Stimulated activated CD4-positive, alpha-beta T cell treated with anti-CD3 and anti-CD28 coated beads, Interleukin-15, amount 100 ng/mL, for 24 hours (primary cell): ENCODE measurements at regions not wholly inside any gene's neighbourhood (a gene's known extent, or its start where the extent isn't known, plus 50 kb on each side); places are given as distances from the start of the nearest gene placed in this dataset.

Source experiments
- DNase-seq: peaks from one replicate; pipeline ENCODE4 v3.0.0-alpha.2; 2020

DNA sequence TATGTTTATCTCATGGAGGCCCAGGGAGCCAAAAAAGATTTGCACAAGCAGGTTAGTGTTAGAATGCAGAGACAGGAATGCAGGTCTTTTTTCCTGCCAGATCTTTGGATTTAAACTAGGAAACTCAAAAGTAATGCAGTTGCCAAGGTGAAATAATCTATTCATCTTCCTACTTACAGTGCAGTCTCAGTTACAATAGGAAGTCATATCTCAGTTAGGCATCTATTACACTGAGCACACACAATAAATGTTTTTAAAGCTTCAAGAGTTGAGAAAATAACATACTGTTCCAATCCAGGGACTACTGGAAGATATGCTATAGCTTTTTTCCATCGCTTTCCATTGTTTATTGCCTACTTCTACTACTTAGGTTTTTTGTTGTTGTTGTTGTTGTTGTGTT lies 279.3 kb upstream of the E2F7 start:
- DNase-seq: no peak

GRCh38 chr12:77343291-77343690 lies 277.9 kb upstream of the E2F7 start:
- DNase-seq: no peak

DNA sequence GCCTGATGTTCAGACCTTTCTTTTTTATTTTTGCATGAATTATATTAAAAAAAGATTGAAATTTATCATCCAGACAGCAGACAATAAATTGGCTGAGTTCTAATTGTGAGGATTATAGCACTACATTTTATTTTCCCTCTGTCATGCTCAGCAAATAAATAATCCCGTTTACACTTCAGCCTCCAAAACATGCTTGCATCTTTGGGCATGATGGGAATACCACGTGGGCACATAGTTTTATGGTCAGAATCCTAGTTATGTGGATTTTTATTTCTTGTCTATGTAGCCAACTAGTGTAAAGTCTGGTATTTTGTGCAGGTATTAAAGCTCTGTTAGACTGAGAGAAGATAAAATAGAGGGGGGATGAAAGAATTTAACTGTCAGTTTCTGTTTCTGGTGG lies 276.9 kb upstream of the E2F7 start:
- DNase-seq: no peak

DNA sequence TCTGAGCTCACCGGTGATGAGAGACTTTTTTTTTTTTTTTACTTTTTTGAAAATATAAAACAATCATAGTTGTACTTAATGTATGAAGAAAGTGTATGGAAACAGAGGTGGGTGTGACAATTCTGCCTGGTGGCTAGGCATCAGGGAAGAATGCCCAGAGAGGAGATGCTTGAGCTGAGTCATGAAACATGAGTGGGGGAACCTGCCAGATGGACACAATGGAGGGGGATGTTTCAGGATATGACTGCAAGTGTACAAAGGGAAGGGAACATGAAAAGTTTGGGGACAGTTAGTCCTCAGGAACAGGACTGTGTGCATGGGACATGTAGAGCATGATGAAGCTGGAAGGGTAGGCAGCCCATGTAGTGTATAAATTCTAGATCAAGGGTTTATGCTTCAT lies 274.2 kb upstream of the E2F7 start:
- no peak for DNase-seq

GRCh38 chr12:77337362-77337761 lies 272.0 kb upstream of the E2F7 start:
- no peak for DNase-seq

DNA sequence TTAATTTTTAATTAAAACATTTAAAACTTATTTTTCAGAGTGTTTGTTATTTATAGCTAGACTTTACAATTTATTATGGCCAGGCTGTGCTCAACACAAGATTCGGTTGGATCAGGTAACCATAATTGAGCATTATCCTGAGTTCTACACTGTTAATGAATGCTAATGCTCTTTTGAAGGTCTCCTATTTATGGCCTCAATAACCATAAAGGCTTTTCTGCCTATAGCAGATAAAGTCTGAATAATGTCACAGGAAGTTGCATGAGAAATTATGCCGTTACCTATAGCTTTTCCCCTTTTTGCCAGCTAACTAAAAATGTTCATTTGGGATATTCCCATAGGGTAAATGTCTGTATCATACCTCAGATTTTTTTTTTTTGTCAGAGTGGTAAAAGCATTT lies 269.4 kb upstream of the E2F7 start:
- no peak for DNase-seq

DNA sequence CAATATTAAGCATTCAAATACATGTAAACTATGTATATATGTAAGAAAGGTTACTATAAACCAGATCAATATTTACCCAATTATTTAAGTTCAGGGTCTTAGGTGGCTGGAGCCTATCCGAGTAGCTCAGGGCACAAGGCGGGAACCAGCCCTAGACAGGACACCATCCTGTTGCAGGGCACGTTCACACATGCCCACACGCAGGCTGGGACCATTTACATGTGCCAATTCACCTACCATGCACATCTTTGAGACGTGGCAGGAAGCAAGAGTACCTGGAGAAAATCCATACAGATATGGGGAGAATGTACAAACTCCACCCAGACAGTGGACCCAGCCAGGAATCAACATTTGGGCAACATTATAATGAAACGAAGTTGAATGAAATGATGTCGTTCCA lies 263.0 kb upstream of the E2F7 start:
- DNase-seq: no peak

DNA sequence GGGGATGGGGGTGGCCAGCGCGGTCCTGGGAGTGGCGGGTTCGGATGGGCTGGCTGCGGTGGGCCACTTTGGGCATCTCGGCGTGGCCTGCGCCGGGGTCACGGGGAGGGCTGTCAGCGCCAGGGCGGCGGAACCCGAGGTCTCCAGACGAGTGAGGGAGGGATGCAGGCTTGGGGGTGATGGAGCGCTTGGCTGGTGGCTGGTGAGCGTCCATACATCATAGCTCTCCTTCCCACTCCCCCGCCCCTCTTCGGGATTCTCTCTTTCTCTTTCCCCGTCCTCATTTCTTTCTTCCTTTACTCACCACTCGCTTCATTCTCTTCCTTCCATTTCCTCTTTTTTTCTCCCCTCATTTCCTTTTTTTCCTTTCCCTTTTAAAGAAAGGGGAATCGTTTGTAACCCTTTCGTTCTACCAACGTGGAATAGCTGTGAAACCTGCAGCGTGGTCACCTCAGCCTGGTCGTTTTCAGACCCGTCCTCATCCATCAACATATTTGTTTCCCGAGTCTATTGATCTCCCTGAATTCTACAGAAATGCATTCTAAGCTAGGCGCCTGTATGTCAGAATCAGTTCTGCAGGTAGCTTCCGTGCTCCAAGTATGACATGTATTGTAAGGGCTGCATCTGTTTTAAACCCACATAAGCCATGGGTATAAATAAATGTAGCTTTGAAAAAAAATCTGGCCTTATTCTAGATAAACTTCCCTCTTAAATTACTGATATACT lies 260.3 kb upstream of the E2F7 start:
- DNase-seq: no peak

DNA sequence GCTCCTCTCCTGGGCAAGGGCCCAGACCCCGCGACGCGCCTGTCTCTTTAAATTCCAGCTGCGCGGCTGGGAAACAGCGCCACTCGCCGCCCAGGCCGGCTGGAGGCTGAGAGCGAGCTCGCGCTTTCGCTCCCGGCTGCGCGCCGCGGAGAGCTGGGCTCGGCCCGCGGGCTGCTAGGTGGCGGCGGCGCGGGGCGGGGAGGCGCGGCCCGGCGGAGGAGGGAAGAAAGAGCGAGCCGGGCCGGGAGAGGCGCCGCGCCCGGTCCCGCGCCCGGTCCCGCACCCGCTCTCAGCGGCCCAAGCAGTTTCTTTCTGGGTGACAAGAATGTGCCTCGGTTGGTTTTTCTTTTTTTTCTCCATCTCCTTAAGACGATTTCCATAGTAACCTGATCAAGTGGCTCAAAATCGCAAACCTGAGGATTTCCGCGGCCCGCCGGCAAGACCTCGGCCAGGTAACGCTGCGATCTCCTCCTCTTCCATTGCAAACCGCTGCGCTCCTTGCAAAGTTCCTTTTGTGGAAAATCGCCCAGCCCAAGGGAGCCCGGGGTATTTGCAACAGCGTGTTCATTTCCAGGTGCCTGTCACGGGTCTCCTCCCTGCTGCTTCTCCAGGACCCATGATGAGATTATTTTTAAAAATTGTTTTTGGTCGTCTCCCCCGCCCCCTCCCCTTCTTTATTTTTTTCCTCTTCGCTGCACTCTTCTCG lies 259.5 kb upstream of the E2F7 start:
- peak; percentile 61 for DNase-seq

GRCh38 chr12:77324416-77324762 lies 259.0 kb upstream of the E2F7 start:
- no peak for DNase-seq

GRCh38 chr12:77323788-77324415 lies 258.5 kb upstream of the E2F7 start:
- no peak for DNase-seq

DNA sequence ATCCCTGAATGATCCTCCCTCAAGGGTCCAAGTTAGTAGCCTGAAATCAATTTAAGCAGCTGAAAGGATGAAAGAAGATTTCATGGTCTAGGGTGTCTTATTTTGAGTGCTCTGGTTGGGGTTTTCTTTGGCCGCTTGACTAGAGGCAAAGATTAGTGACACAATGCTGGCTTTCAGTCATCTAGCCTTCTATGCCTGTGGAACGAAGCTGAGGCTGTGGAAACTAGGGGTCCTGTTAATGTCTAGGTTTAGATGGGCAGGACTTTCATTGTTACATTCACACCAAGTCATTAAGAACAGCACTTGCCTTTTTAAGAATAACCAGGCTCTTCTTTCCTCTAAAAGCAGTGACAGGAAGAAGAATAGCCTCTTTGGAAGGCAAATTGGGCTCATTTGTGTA lies 253.8 kb upstream of the E2F7 start:
- DNase-seq: no peak

GRCh38 chr12:77315407-77315806 lies 250.0 kb upstream of the E2F7 start:
- DNase-seq: no peak

DNA sequence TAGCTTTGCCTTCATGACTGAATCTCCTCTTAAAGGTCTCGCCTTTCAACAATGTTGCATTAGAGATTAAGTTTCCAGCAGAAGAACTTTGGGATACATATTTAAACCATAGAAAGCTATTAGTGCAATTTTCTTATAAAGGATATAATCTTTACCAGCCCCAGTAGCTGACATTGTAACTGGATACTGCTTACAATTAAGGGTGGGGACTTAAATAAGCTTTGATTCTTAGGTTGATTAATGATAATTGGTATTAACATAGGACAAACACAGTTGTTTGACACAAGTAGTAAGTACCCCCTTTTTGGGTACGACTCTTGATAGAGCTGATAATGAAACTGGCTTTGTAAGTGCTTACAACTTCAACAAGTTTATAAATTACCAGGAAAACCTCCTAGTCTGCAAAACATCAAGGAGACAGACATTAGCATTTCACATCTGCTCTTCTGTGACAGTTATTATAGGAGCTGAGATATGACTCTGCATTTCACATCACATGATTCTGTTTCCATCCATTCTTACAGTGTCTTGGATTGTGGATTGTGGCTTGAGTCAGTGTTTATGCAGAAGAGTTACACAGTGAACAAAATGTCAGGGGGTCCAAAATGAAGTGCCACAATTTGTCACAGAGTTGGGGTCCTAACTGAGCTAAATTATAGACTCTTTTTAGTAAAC lies 249.1 kb upstream of the E2F7 start:
- no peak for DNase-seq

GRCh38 chr12:77308056-77308455 lies 242.7 kb upstream of the E2F7 start:
- no peak for DNase-seq

GRCh38 chr12:77300811-77301210 lies 235.4 kb upstream of the E2F7 start:
- DNase-seq: no peak

GRCh38 chr12:77299910-77300669 lies 234.7 kb upstream of the E2F7 start:
- DNase-seq: no peak

DNA sequence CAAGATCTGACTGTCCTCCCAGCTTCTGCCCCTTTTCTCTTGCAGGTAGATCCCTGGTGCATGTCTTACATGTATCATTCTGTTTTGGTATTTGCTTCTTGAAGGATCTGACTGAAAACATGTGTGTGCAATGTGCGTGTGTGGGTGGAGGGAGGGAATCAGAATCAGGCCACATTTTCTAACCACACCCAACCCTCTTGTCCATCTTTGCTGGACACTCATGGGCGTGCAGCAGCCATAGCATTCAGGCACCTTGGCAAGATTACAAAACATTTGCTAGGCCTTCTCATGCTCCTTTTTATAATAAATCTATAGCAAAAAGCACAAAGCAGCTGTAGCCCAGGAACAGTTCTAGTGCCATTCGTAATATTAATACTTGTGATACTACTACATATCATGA lies 233.6 kb upstream of the E2F7 start:
- DNase-seq: no peak

- no peak for DNase-seq
These were observed 228.6 kb upstream of the E2F7 start for GRCh38 chr12:77294016-77294415.

DNA sequence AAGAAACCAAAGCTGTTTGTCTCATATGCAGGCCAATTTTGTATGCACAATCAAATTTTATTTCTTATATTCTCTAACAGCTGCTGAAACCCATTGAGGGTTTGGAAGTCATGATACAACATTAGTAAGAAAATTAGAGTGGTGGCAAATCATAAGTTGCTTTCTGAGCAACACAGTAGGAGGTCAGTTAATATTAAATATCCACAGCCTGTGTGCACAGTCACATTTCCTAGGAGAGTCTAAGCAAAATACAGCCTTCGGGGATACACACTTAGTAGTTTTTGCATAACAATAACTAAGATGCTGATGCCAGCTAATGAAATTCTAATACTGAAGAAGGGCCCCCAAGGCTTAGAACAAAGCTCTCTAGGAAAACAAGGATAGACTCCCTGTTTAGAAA lies 209.6 kb upstream of the E2F7 start:
- DNase-seq: no peak

- no peak for DNase-seq
These were observed 208.5 kb upstream of the E2F7 start for GRCh38 chr12:77273898-77274297.

DNA sequence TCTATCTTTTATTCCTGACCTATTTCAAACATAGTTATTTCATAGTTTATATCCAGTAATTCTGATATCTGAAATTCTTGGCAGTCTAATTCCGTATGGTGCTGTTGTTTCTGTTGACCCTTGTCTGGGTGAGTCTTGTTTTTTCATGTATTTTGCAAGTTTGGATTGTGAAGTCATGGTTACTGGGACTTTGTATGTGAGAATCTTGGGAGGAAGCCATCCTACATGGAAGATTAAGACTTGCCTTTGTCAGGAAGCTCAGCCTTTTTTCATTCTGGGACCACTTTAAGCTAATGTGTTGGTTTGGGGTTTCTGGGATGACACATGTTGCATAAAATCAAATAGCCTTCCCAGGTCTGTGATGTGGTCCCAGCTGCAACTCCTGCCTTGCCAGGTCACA lies 191.6 kb upstream of the E2F7 start:
- no peak for DNase-seq

DNA sequence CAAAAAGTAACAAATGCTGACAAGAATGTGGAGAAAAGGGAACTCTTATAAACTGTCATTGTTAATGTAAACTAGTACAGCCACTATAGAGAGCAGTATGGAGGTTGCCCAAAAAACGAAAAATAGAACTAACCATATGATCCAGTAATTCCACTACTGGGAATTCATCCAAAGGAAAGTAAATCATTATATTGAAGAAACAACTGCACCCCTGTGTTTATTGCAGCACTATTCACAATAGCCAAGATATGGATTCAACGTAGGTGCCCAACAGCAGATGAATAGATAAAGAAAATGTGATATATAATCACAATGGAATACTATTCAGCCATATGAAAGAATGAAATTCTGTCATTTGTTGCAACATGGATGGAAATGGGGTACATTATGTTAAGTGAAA lies 188.0 kb upstream of the E2F7 start:
- DNase-seq: no peak
